Endothelial cell of umbilical vein (primary cell): ENCODE measurements at regions not wholly inside any gene's neighbourhood (a gene's known extent, or its start where the extent isn't known, plus 50 kb on each side); places are given as distances from the start of the nearest gene placed in this dataset.
"Not testable (repeated sequence)": the region's sequence is repeated elsewhere in the genome, so short reads cannot be mapped to it uniquely, and the experiment has no call there.

Experiments
- BruUV-seq: library from RNA; stranded (reverse); fragments of 400-500 nt; replicated peaks from 2 replicates; lab custom pipeline; 2021; lab: Mats Ljungman, UMichigan
- CTCF ChIA-PET: fragments of 300-600, 350-600 bp; sonication (Branson Sonifier 250); formaldehyde crosslinking; loops from one replicate; lab custom pipeline; 2021; ENCODE audit warnings: antibody characterized with exemption, inconsistent platforms; lab: Charles Lee
- POLR2A ChIA-PET: fragments of 300-600, 350-600 bp; sonication (Branson Sonifier 250); formaldehyde crosslinking; loops from one replicate; lab custom pipeline; 2021; ENCODE audit warnings: antibody characterized with exemption, inconsistent platforms; lab: Charles Lee
- DNase-seq: peaks from one replicate; pipeline ENCODE4 v3.0.0-alpha.2; 2011; ENCODE audit warnings: low read depth, low spot score
- FAIRE-seq: peaks from 2 replicates; lab custom pipeline; 2011; peaks lifted over from hg19 to GRCh38; lab: Jason Lieb, UNC
- H2AFZ ChIP-seq: 2 replicates; pipeline ENCODE4 v1.6.0; 2012; ENCODE audit warnings: low read depth, low read length, control low read depth, inconsistent platforms
- H3K27ac ChIP-seq: 2 replicates; pipeline ENCODE4 v1.5.1; 2011; ENCODE audit warnings: low read depth, mild to moderate bottlenecking, control low read depth, low read length, moderate library complexity; ENCODE audit not compliant: insufficient read depth
- H3K27me3 ChIP-seq, 2 experiments: 2 replicates each; pipeline versions ENCODE4 v1.6.0 to v1.6.1; 2011; ENCODE audit warnings: low read length in 2 of 2, mixed read lengths in 1 of 2; ENCODE audit not compliant: control insufficient read depth in 2 of 2, insufficient read depth in 2 of 2
- H3K36me3 ChIP-seq, 2 experiments: 2 replicates in 1 of 2; 3 replicates in 1 of 2; pipeline ENCODE4 v1.5.1; 2011; ENCODE audit warnings: low read length in 2 of 2, mild to moderate bottlenecking in 1 of 2, moderate library complexity in 1 of 2; ENCODE audit not compliant: control insufficient read depth in 2 of 2, insufficient read depth in 2 of 2; ENCODE audit errors: extremely low read depth in 1 of 2
- H3K4me1 ChIP-seq: 3 replicates; pipeline ENCODE4 v1.5.1; 2011; ENCODE audit warnings: mild to moderate bottlenecking, low read length; ENCODE audit not compliant: control insufficient read depth, insufficient read depth; ENCODE audit errors: extremely low read depth
- H3K4me2 ChIP-seq: 2 replicates; pipeline ENCODE4 v1.6.1; 2011; ENCODE audit warnings: low read length, control low read depth, mixed read lengths; ENCODE audit not compliant: insufficient read depth
- H3K4me3 ChIP-seq, 3 experiments: fragments of 200-600 bp in 1 of 3; sonication (generic), shearing (Covaris generic) in 1 of 3; replicated peaks in 1 of 3; 2 replicates each; pipeline ENCODE4 v1.5.1; 2011 to 2016; ENCODE audit warnings: control low read depth in 3 of 3, low read length in 3 of 3, mild to moderate bottlenecking in 2 of 3, inconsistent platforms in 1 of 3, low read depth in 1 of 3, moderate library complexity in 1 of 3; ENCODE audit not compliant: insufficient read depth in 1 of 3
- H3K79me2 ChIP-seq: 2 replicates; pipeline ENCODE4 v1.6.0; 2012; ENCODE audit warnings: low read length, inconsistent platforms; ENCODE audit not compliant: control insufficient read depth, insufficient read depth
- H3K9ac ChIP-seq: replicated peaks from 2 replicates; pipeline ENCODE3; 2011; ENCODE audit warnings: low read length, control low read depth; ENCODE audit not compliant: insufficient read depth; ENCODE audit errors: extremely low read depth
- H3K9me1 ChIP-seq: replicated peaks from 3 replicates; pipeline ENCODE4 v1.6.0; 2011; ENCODE audit warnings: mild to moderate bottlenecking, low read length; ENCODE audit not compliant: control insufficient read depth, insufficient read depth; ENCODE audit errors: extremely low read depth
- H3K9me3 ChIP-seq: replicated peaks from 2 replicates; pipeline ENCODE4 v1.5.1; 2012; ENCODE audit warnings: low read length, inconsistent platforms; ENCODE audit not compliant: control insufficient read depth, insufficient read depth
- H4K20me1 ChIP-seq: replicated peaks from 2 replicates; pipeline ENCODE3; 2011; ENCODE audit warnings: mild to moderate bottlenecking, low read length; ENCODE audit not compliant: control insufficient read depth, insufficient read depth; ENCODE audit errors: extremely low read depth
- EZH2 ChIP-seq: IDR thresholded peaks from 2 replicates; pipeline ENCODE4 v1.6.1; 2012; ENCODE audit warnings: borderline replicate concordance, low read depth, mild to moderate bottlenecking, moderate library complexity, low read length, inconsistent platforms; ENCODE audit not compliant: severe bottlenecking
- FOS ChIP-seq: IDR thresholded peaks from 2 replicates; pipeline ENCODE4 v1.6.1; 2011; ENCODE audit warnings: mild to moderate bottlenecking, low read length, moderate library complexity, borderline replicate concordance; ENCODE audit not compliant: insufficient read depth
- GATA2 ChIP-seq: IDR thresholded peaks from 2 replicates; pipeline ENCODE4 v1.7.0; 2011; ENCODE audit warnings: low read depth, mild to moderate bottlenecking, moderate library complexity, mixed read lengths, low read length; ENCODE audit not compliant: insufficient read length, insufficient read depth
- JUN ChIP-seq: IDR thresholded peaks from 2 replicates; pipeline ENCODE4 v1.6.1; 2011; ENCODE audit warnings: borderline replicate concordance, low read depth; ENCODE audit not compliant: insufficient read length, insufficient read depth
- MAX ChIP-seq: IDR thresholded peaks from 2 replicates; pipeline ENCODE4 v1.6.1; 2011; ENCODE audit not compliant: insufficient read depth, insufficient read length
- MYC ChIP-seq: IDR thresholded peaks from one replicate; pipeline ENCODE4 v1.6.1; 2011; ENCODE audit warnings: mild to moderate bottlenecking, low read depth, low read length
- POLR2A ChIP-seq: IDR thresholded peaks from 2 replicates; pipeline ENCODE4 v1.6.1; 2012; ENCODE audit warnings: low read depth, mild to moderate bottlenecking, control low read depth, low read length
- POLR2AphosphoS5 ChIP-seq: IDR thresholded peaks from 2 replicates; pipeline ENCODE4 v1.6.1; 2012; ENCODE audit warnings: low read depth, mild to moderate bottlenecking, control low read depth, low read length, moderate library complexity; ENCODE audit not compliant: insufficient read depth
- dilution Hi-C: fragments of 300-500 bp; cut with MboI; formaldehyde crosslinking; loops from one replicate; pipeline ENCODE4 v1.15.0; 2019; ENCODE audit warnings: low sequenced_read_pairs; ENCODE audit not compliant: extremely low pct_ligation_motif_present
- intact Hi-C: fragments of 100-400 bp; cut with micrococcal nuclease; formaldehyde crosslinking; loops from one replicate; pipeline ENCODE4 v1.10.0; 2022
- TF ChIP-seq, protein P1 (sequence below), 2 donors: IDR thresholded peaks; 1 replicate in 1 of 2; 2 replicates in 1 of 2; pipeline ENCODE4 v1.5.1; 2011; ENCODE audit warnings: low read length in 2 of 2, mild to moderate bottlenecking in 2 of 2, moderate library complexity in 2 of 2, control low read depth in 1 of 2, inconsistent platforms in 1 of 2, low read depth in 1 of 2; ENCODE audit not compliant: insufficient read depth in 1 of 2; ENCODE audit errors: extremely low read depth in 1 of 2

GRCh38 chr3:83218383-83219200 is 1457.1 kb upstream of the GBE1 start:
- intact Hi-C loops: no loop called here
- H4K20me1 ChIP-seq: no peaks in the 10 kb centered on the region
- no peak overlapping the region for H3K27ac ChIP-seq
- H2AFZ ChIP-seq: no peak overlapping the region
- H3K4me3 ChIP-seq: no peak overlapping the region
- DNase-seq (no peak), FAIRE-seq (no peak)
- TF ChIP-seq, protein P1, sequence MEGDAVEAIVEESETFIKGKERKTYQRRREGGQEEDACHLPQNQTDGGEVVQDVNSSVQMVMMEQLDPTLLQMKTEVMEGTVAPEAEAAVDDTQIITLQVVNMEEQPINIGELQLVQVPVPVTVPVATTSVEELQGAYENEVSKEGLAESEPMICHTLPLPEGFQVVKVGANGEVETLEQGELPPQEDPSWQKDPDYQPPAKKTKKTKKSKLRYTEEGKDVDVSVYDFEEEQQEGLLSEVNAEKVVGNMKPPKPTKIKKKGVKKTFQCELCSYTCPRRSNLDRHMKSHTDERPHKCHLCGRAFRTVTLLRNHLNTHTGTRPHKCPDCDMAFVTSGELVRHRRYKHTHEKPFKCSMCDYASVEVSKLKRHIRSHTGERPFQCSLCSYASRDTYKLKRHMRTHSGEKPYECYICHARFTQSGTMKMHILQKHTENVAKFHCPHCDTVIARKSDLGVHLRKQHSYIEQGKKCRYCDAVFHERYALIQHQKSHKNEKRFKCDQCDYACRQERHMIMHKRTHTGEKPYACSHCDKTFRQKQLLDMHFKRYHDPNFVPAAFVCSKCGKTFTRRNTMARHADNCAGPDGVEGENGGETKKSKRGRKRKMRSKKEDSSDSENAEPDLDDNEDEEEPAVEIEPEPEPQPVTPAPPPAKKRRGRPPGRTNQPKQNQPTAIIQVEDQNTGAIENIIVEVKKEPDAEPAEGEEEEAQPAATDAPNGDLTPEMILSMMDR (IDR thresholded peaks at IDR 0.05; ENCODE audit: extremely low read depth in 1 of 2, insufficient read depth in 1 of 2, low read depth in 1 of 2, low read length in 2 of 2): no peak
- TF ChIP-seq POLR2AphosphoS5 (no peak), POLR2A (no peak), FOS (no peak), MYC (no peak), GATA2 (no peak), EZH2 (no peak), MAX (no peak), JUN (no peak)
- no peak overlapping the region for H3K9ac ChIP-seq
- ChIA-PET POLR2A (no interaction called here), CTCF (interaction anchor here (1.2 kb wide), 1 partner anchor 10 kb away, joined by 4 read pairs; no protein-coding TSS in a partner anchor)
- no peak overlapping the region for H3K4me2 ChIP-seq
- H3K4me1 ChIP-seq: peaks cover 1% of the 10 kb centered on the region
- no peaks in the 10 kb centered on the region for H3K36me3 ChIP-seq
- no peaks in the 10 kb centered on the region for H3K27me3 ChIP-seq
- no peaks in the 10 kb centered on the region for H3K9me1 ChIP-seq
- H3K9me3 ChIP-seq: no peaks in the 10 kb centered on the region
- H3K79me2 ChIP-seq: no peaks in the 10 kb centered on the region
- dilution Hi-C loops: no loop called here
- no TSS peak for BruUV-seq

DNA sequence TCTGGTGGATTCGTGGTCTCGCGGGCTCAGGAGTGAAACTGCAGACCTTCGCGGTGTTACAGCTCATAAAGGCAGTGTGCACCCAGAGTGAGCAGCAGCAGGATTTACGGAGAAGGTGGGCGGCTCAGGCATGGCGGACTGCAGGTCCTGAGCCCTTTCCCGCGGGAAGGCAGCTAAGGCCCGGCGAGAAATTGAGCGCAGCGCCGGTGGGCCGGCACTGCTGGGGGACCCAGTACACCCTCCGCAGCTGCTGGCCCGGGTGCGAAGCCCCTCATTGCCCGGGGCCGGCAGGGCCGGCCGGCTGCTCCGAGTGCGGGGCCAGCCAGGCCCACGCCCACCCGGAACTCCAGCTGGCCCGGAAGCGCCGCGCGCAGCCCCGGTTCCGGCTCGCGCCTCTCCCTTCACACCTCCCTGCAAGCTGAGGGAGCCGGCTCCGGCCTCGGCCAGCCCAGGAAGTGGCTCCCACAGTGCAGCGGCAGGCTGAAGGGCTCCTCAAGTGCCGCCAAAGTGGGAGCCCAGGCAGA is 1456.2 kb upstream of the GBE1 start:
- H3K27ac ChIP-seq, H3K9me3 ChIP-seq, dilution Hi-C loops, H3K36me3 ChIP-seq, BruUV-seq, DNase-seq, H3K27me3 ChIP-seq, H3K79me2 ChIP-seq, intact Hi-C loops, CTCF ChIA-PET, H3K9me1 ChIP-seq, H3K4me1 ChIP-seq, H3K4me3 ChIP-seq, H2AFZ ChIP-seq, H4K20me1 ChIP-seq, POLR2A ChIA-PET, FAIRE-seq, H3K9ac ChIP-seq, H3K4me2 ChIP-seq: not testable (repeated sequence)
